ENCODE measurements at regions not wholly inside any gene's neighbourhood (a gene's known extent, or its start where the extent isn't known, plus 50 kb on each side); places are given as distances from the start of the nearest gene placed in this dataset.

- no peak overlapping the region for H3K4me3 ChIP-seq (ENCODE audit: low read depth, low read length)
- TF ChIP-seq, protein P1, sequence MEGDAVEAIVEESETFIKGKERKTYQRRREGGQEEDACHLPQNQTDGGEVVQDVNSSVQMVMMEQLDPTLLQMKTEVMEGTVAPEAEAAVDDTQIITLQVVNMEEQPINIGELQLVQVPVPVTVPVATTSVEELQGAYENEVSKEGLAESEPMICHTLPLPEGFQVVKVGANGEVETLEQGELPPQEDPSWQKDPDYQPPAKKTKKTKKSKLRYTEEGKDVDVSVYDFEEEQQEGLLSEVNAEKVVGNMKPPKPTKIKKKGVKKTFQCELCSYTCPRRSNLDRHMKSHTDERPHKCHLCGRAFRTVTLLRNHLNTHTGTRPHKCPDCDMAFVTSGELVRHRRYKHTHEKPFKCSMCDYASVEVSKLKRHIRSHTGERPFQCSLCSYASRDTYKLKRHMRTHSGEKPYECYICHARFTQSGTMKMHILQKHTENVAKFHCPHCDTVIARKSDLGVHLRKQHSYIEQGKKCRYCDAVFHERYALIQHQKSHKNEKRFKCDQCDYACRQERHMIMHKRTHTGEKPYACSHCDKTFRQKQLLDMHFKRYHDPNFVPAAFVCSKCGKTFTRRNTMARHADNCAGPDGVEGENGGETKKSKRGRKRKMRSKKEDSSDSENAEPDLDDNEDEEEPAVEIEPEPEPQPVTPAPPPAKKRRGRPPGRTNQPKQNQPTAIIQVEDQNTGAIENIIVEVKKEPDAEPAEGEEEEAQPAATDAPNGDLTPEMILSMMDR (IDR thresholded peaks at IDR 0.05; ENCODE audit: low read depth, low read length, missing control alignments), result no peak
- DNase-seq (ENCODE audit: low read depth), result no peak
- in situ Hi-C loops (cut with HindIII; ENCODE audit: low sequenced_read_pairs), result no loop called here
These were observed 634.0 kb upstream of the SEMA3D start for GRCh38 chr7:85820702-85821443.

- no peak for DNase-seq (ENCODE audit: low read depth)
- in situ Hi-C loops (cut with HindIII; ENCODE audit: low sequenced_read_pairs), result no loop called here
- H3K4me3 ChIP-seq (ENCODE audit: low read depth, low read length), result no peak overlapping the region
- TF ChIP-seq, protein P1 (IDR thresholded peaks at IDR 0.05; ENCODE audit: low read depth, low read length, missing control alignments), result no peak
These were observed 628.7 kb upstream of the SEMA3D start for GRCh38 chr7:85815526-85815925.

DNA sequence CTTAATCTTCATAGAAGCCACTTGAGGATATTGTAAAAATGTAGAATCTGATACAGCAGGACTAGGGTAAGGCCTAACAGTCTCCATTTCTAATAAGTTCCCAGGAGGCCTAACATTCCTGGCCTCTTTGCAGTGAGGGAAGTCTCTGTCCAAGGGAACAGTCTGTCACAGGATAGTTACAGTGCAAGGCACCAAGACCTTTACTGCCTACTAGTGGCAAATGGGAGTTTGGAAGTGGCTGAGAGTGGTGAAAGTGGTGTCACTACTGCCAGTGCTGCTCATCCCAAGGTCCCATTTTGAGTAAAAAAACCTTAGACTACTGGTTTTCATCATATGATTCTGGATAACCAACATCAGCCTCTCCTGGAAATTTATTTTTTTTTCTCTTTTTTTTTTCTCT, 619.5 kb upstream of the SEMA3D start:
- no peak for DNase-seq (ENCODE audit: low read depth)

GRCh38 chr7:85805656-85806055, 618.8 kb upstream of the SEMA3D start:
- TF ChIP-seq, protein P1 (IDR thresholded peaks at IDR 0.05; ENCODE audit: low read depth, low read length, missing control alignments), result no peak
- no peak overlapping the region for H3K4me3 ChIP-seq (ENCODE audit: low read depth, low read length)
- no peak for DNase-seq (ENCODE audit: low read depth)
- in situ Hi-C loops (cut with HindIII; ENCODE audit: low sequenced_read_pairs), result no loop called here

More for the DNA sequence above, 619.5 kb upstream of the SEMA3D start:
- TF ChIP-seq, protein P1 (IDR thresholded peaks at IDR 0.05; ENCODE audit: low read depth, low read length, missing control alignments), result no peak
- in situ Hi-C loops (cut with HindIII; ENCODE audit: low sequenced_read_pairs), result no loop called here
- no peak overlapping the region for H3K4me3 ChIP-seq (ENCODE audit: low read depth, low read length)

GRCh38 chr7:85805249-85805648, 618.4 kb upstream of the SEMA3D start:
- no peak overlapping the region for H3K4me3 ChIP-seq (ENCODE audit: low read depth, low read length)
- no peak for DNase-seq (ENCODE audit: low read depth)
- TF ChIP-seq, protein P1 (IDR thresholded peaks at IDR 0.05; ENCODE audit: low read depth, low read length, missing control alignments), result no peak
- in situ Hi-C loops (cut with HindIII; ENCODE audit: low sequenced_read_pairs), result no loop called here

DNA sequence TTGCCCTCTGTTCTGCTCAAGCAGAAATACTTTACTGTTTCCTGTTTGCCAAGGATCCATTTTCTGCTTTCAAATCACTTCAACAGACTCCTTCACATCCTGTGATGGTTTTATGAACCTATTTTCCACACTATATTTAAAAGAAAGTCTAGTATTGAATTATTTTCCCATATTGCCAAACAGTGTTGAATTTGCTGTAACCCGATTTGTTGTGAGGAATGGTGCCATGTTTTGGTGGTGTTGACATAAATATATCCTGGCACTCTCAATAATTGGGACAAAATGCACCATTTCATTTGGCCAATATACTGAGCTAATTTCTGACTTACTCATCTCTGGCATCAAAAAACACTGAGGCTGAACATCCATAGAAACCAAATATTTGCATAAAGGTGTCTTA, 615.4 kb upstream of the SEMA3D start:
- DNase-seq (ENCODE audit: low read depth), result no peak
- in situ Hi-C loops (cut with HindIII; ENCODE audit: low sequenced_read_pairs), result no loop called here
- H3K4me3 ChIP-seq (ENCODE audit: low read depth, low read length), result no peak overlapping the region
- TF ChIP-seq, protein P1 (IDR thresholded peaks at IDR 0.05; ENCODE audit: low read depth, low read length, missing control alignments), result no peak
